H9 (cell line): ENCODE measurements at regions not wholly inside any gene's neighbourhood (a gene's known extent, or its start where the extent isn't known, plus 50 kb on each side); places are given as distances from the start of the nearest gene placed in this dataset.

Experiments used
- DNase-seq: peaks from one replicate; pipeline ENCODE4 v3.0.0-alpha.2; 2017
- H2AFZ ChIP-seq: one replicate; pipeline ENCODE4 v1.6.1; 2013; ENCODE audit warnings: mild to moderate bottlenecking, low read length, control low read depth, moderate library complexity
- H2AK5ac ChIP-seq: 2 replicates; pipeline ENCODE4 v1.6.1; 2013; ENCODE audit warnings: low read length, control low read depth, mixed read lengths; ENCODE audit not compliant: insufficient read length
- H2BK120ac ChIP-seq: one replicate; pipeline ENCODE4 v1.6.1; 2013; ENCODE audit warnings: low read depth, mild to moderate bottlenecking, low read length, control low read depth, inconsistent platforms; ENCODE audit not compliant: poor library complexity, severe bottlenecking
- H2BK12ac ChIP-seq: 2 replicates; pipeline ENCODE4 v1.6.1; 2013; ENCODE audit warnings: low read length, control low read depth, mixed read lengths, low read depth; ENCODE audit not compliant: insufficient read length
- H2BK15ac ChIP-seq: 2 replicates; pipeline ENCODE4 v1.6.1; 2013; ENCODE audit warnings: low read depth, low read length, control low read depth
- H2BK20ac ChIP-seq: one replicate; pipeline ENCODE4 v1.6.1; 2013; ENCODE audit warnings: low read depth, mild to moderate bottlenecking, low read length, control low read depth, inconsistent platforms; ENCODE audit not compliant: poor library complexity, severe bottlenecking
- H2BK5ac ChIP-seq: 2 replicates; pipeline ENCODE4 v1.6.1; 2013; ENCODE audit warnings: low read length, control low read depth, mixed read lengths; ENCODE audit not compliant: insufficient read length
- H3K14ac ChIP-seq: 2 replicates; pipeline ENCODE4 v1.6.1; 2013; ENCODE audit warnings: low read length, control low read depth; ENCODE audit not compliant: insufficient read depth
- H3K18ac ChIP-seq: 2 replicates; pipeline ENCODE4 v1.6.1; 2013; ENCODE audit warnings: low read depth, mild to moderate bottlenecking, mixed read lengths, low read length, control low read depth; ENCODE audit not compliant: insufficient read length
- H3K23ac ChIP-seq: 2 replicates; pipeline ENCODE4 v1.6.1; 2013; ENCODE audit warnings: low read length, control low read depth, mixed read lengths, low read depth; ENCODE audit not compliant: insufficient read length
- H3K23me2 ChIP-seq: 2 replicates; pipeline ENCODE4 v1.6.1; 2013; ENCODE audit warnings: low read depth, mild to moderate bottlenecking, mixed read lengths, low read length, control low read depth; ENCODE audit not compliant: insufficient read length, poor library complexity, severe bottlenecking
- H3K27ac ChIP-seq: 2 replicates; pipeline ENCODE4 v1.5.1; 2013; ENCODE audit warnings: low read length, control low read depth, mixed read lengths, low read depth; ENCODE audit not compliant: insufficient read length
- H3K27me3 ChIP-seq: 2 replicates; pipeline ENCODE4 v1.6.1; 2013; ENCODE audit warnings: low read length, control low read depth, inconsistent platforms; ENCODE audit not compliant: insufficient read depth
- H3K4ac ChIP-seq: 2 replicates; pipeline ENCODE4 v1.6.1; 2013; ENCODE audit warnings: low read depth, mild to moderate bottlenecking, control low read depth, inconsistent platforms, low read length, moderate library complexity
- H3K4me1 ChIP-seq: 2 replicates; pipeline ENCODE4 v1.6.1; 2013; ENCODE audit warnings: low read length, control low read depth, inconsistent platforms; ENCODE audit not compliant: insufficient read depth
- H3K4me2 ChIP-seq: 2 replicates; pipeline ENCODE4 v1.6.1; 2013; ENCODE audit warnings: low read length, control low read depth, mixed read lengths; ENCODE audit not compliant: insufficient read length, insufficient read depth
- H3K56ac ChIP-seq: 2 replicates; pipeline ENCODE4 v1.6.1; 2013; ENCODE audit warnings: low read depth, mild to moderate bottlenecking, mixed read lengths, low read length, control low read depth; ENCODE audit not compliant: insufficient read length
- H3K79me1 ChIP-seq: 2 replicates; pipeline ENCODE4 v1.6.1; 2013; ENCODE audit warnings: low read depth, mild to moderate bottlenecking, moderate library complexity, low read length, control low read depth, inconsistent platforms; ENCODE audit not compliant: insufficient read depth, poor library complexity, severe bottlenecking
- H3K79me2 ChIP-seq: 2 replicates; pipeline ENCODE4 v1.6.1; 2013; ENCODE audit warnings: low read length, control low read depth, inconsistent platforms; ENCODE audit not compliant: insufficient read depth
- H3K9ac ChIP-seq: 2 replicates; pipeline ENCODE4 v1.6.1; 2013; ENCODE audit warnings: low read length, control low read depth, mixed read lengths; ENCODE audit not compliant: insufficient read length; ENCODE audit errors: extremely low read depth
- H3K9me3 ChIP-seq: one replicate; pipeline ENCODE4 v1.6.1; 2013; ENCODE audit warnings: low read depth, low read length, inconsistent platforms; ENCODE audit not compliant: control insufficient read depth
- H3T11ph ChIP-seq: one replicate; pipeline ENCODE4 v1.6.1; 2013; ENCODE audit warnings: mild to moderate bottlenecking, low read length, control low read depth, inconsistent platforms
- H4K20me1 ChIP-seq: one replicate; pipeline ENCODE4 v1.6.1; 2013; ENCODE audit not compliant: control insufficient read depth, insufficient read length, insufficient read depth
- H4K5ac ChIP-seq: 2 replicates; pipeline ENCODE4 v1.6.1; 2013; ENCODE audit warnings: low read depth, mild to moderate bottlenecking, mixed read lengths, low read length, control low read depth; ENCODE audit not compliant: insufficient read length
- H4K8ac ChIP-seq: replicated peaks from 2 replicates; pipeline ENCODE4 v1.6.1; 2013; ENCODE audit warnings: low read length, control low read depth, mixed read lengths, low read depth; ENCODE audit not compliant: insufficient read length
- H4K91ac ChIP-seq: 2 replicates; pipeline ENCODE4 v1.6.1; 2013; ENCODE audit warnings: low read depth, mild to moderate bottlenecking, moderate library complexity, mixed read lengths, low read length, control low read depth; ENCODE audit not compliant: insufficient read length
- H3K27ac Mint-ChIP-seq, 3 experiments: 2 replicates in 2 of 3; 3 replicates in 1 of 3; pipeline ENCODE4 v1.8.0; 2020 to 2021; ENCODE audit warnings: mixed read lengths in 3 of 3, mild to moderate bottlenecking in 1 of 3, moderate library complexity in 1 of 3
- H3K27me3 Mint-ChIP-seq: 2 replicates; pipeline ENCODE4 v1.8.0; 2021; ENCODE audit warnings: low read depth, mild to moderate bottlenecking, moderate library complexity, mixed read lengths
- H3K36me3 Mint-ChIP-seq, 3 experiments: 2 replicates in 2 of 3; 3 replicates in 1 of 3; pipeline ENCODE4 v1.8.0; 2020 to 2021; ENCODE audit warnings: low read depth in 3 of 3, mixed read lengths in 3 of 3; ENCODE audit not compliant: insufficient read depth in 1 of 3
- H3K4me1 Mint-ChIP-seq, 2 experiments: 2 replicates each; pipeline ENCODE4 v1.8.0; 2020; ENCODE audit warnings: mixed read lengths in 2 of 2
- H3K4me3 Mint-ChIP-seq, 2 experiments: 2 replicates in 1 of 2; 3 replicates in 1 of 2; pipeline ENCODE4 v1.8.0; 2020 to 2021; ENCODE audit warnings: mild to moderate bottlenecking in 2 of 2, mixed read lengths in 2 of 2, moderate library complexity in 1 of 2
- H3K9me3 Mint-ChIP-seq, 2 experiments: 2 replicates in 1 of 2; 3 replicates in 1 of 2; pipeline ENCODE4 v1.8.0; 2020; ENCODE audit warnings: mild to moderate bottlenecking in 2 of 2, mixed read lengths in 2 of 2, moderate library complexity in 1 of 2
- CTCF ChIP-seq: fragments of 200-600 bp; sonication (generic); conservative IDR thresholded peaks from 3 replicates; pipeline ENCODE4 v1.8.0; 2021; ENCODE audit warnings: antibody characterized with exemption, mild to moderate bottlenecking
- WGBS: extraction: QIAGEN DNeasy Blood & Tissue Kit; methylation state at CpG from one replicate; pipeline ENCODE4 v1.1.7; 2013; ENCODE audit warnings: missing lambda C conversion rate, low lambda C conversion rate, mixed read lengths; ENCODE audit not compliant: insufficient read length; ENCODE audit errors: extremely low coverage; 5-methylcytosine and 5-hydroxymethylcytosine counted together

GRCh38 chr12:65535946-65536345, 257.5 kb downstream of the MSRB3 start:
- no peaks in the 10 kb centered on the region for H3K27me3 ChIP-seq
- H3K9me3 ChIP-seq = peaks cover 1% of the 10 kb centered on the region
- H2BK120ac ChIP-seq = no peak overlapping the region
- Mint-ChIP-seq H3K4me1 (peaks cover 11 to 24% of the 10 kb centered on the region in 2 experiments), H3K36me3 (peaks cover 6 to 18% (median 12%) of the 10 kb centered on the region in 3 experiments; a peak in 6 of 7 replicates), H3K27me3 (no peaks in the 10 kb centered on the region; the same call in 1 of the 2 replicates), H3K4me3 (no peak overlapping the region), H3K27ac (no peak overlapping the region), H3K9me3 (peaks cover 21 to 24% of the 10 kb centered on the region in 2 experiments)
- no peaks in the 10 kb centered on the region for H4K20me1 ChIP-seq
- no peak for DNase-seq
- no peak overlapping the region for H3K18ac ChIP-seq
- H2BK5ac ChIP-seq = no peak overlapping the region
- no peak overlapping the region for H3T11ph ChIP-seq
- H3K14ac ChIP-seq = no peak overlapping the region
- no peak overlapping the region for H2AFZ ChIP-seq
- no peak overlapping the region for H3K56ac ChIP-seq
- no peak overlapping the region for H4K8ac ChIP-seq
- no peak overlapping the region for H3K23ac ChIP-seq
- no peaks in the 10 kb centered on the region for H3K23me2 ChIP-seq
- TF ChIP-seq CTCF = no peak
- no peak overlapping the region for H4K5ac ChIP-seq
- H3K4me2 ChIP-seq = no peak overlapping the region
- no peak overlapping the region for H3K9ac ChIP-seq
- no peak overlapping the region for H2AK5ac ChIP-seq
- H2BK15ac ChIP-seq = no peak overlapping the region
- no peak overlapping the region for H3K4ac ChIP-seq
- H3K27ac ChIP-seq = no peak overlapping the region
- H2BK20ac ChIP-seq = no peak overlapping the region
- no peak overlapping the region for H4K91ac ChIP-seq
- WGBS = no CpG with 5 or more reads among the region's 2 CpGs
- no peaks in the 10 kb centered on the region for H3K79me1 ChIP-seq
- no peak overlapping the region for H2BK12ac ChIP-seq
- H3K79me2 ChIP-seq = no peaks in the 10 kb centered on the region
- peaks cover 2% of the 10 kb centered on the region; the same call in 1 of the 2 replicates for H3K4me1 ChIP-seq
